Sigmoid colon (tissue), 4 donors: ENCODE measurements at regions not wholly inside any gene's neighbourhood (a gene's known extent, or its start where the extent isn't known, plus 50 kb on each side); places are given as distances from the start of the nearest gene placed in this dataset.

Experiments
- CTCF ChIP-seq, 4 experiments: fragments of 450-650 bp in 3 of 4; fragments of 200-600 bp in 1 of 4; IDR thresholded peaks; one replicate each; pipeline ENCODE4 v1.5.1; 2016 to 2019; ENCODE audit warnings: antibody characterized with exemption in 4 of 4, mild to moderate bottlenecking in 3 of 4, moderate library complexity in 2 of 4
- POLR2AphosphoS5 ChIP-seq, 4 donors: sonication (generic); formaldehyde crosslinking; IDR thresholded peaks; one replicate each; pipeline ENCODE4 v1.6.1; 2017; ENCODE audit warnings: antibody characterized with exemption in 4 of 4

- no peak for TF ChIP-seq POLR2AphosphoS5 (IDR thresholded peaks at IDR 0.05)
- no peak for TF ChIP-seq CTCF (IDR thresholded peaks at IDR 0.05)
Measured at GRCh38 chr10:117612113-117612512, 69.6 kb downstream of the EMX2 start.
